ENCODE measurements at regions not wholly inside any gene's neighbourhood (a gene's known extent, or its start where the extent isn't known, plus 50 kb on each side); places are given as distances from the start of the nearest gene placed in this dataset.

DNA sequence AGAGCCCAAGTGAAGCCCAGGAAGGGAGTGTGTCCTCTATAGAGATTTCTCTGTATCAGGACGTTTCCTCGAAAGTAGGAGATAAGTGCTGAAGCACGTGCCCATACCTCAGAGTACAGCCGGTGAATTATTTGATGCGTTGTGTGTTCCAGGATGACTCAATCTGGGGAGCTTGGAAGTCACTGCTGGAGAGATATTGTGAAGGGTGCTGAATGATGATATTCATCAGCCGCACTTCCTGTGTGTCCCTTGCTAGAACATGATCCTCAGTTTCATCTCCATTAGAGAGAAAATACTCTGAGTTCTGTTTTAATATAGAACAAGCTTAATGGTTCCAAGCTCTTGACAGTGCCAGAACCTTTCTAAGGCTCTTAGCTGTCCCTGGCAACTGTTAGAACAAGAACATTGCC is 402.3 kb upstream of the ADAMTSL1 start:
- TF ChIP-seq, protein P1, sequence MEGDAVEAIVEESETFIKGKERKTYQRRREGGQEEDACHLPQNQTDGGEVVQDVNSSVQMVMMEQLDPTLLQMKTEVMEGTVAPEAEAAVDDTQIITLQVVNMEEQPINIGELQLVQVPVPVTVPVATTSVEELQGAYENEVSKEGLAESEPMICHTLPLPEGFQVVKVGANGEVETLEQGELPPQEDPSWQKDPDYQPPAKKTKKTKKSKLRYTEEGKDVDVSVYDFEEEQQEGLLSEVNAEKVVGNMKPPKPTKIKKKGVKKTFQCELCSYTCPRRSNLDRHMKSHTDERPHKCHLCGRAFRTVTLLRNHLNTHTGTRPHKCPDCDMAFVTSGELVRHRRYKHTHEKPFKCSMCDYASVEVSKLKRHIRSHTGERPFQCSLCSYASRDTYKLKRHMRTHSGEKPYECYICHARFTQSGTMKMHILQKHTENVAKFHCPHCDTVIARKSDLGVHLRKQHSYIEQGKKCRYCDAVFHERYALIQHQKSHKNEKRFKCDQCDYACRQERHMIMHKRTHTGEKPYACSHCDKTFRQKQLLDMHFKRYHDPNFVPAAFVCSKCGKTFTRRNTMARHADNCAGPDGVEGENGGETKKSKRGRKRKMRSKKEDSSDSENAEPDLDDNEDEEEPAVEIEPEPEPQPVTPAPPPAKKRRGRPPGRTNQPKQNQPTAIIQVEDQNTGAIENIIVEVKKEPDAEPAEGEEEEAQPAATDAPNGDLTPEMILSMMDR (IDR thresholded peaks at IDR 0.05; ENCODE audit: insufficient read depth, low read depth, low read length, missing control alignments) = no peak
- no peak for DNase-seq (ENCODE audit: low read depth)
- no peak overlapping the region for H3K4me3 ChIP-seq (ENCODE audit: low read depth, low read length)

DNA sequence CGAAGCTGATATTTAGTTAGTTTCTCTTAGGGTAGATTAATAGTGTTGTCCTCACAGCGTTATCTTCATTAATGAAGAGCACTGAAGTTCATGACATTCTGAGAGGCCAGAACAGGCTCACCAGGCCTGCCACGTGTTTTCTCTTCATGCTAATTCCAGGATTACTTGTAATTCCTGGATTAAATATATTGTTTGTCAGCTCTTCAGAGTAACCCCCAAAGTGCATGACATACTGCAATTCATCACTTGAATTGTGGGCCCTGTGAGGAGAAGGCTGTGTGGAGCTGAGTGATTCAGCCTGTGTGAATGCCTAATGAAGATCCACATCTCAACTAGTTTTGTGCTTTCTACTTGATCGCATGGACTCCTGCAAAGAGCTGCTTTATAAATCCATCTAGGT is 401.0 kb upstream of the ADAMTSL1 start:
- no peak for DNase-seq (ENCODE audit: low read depth)

DNA sequence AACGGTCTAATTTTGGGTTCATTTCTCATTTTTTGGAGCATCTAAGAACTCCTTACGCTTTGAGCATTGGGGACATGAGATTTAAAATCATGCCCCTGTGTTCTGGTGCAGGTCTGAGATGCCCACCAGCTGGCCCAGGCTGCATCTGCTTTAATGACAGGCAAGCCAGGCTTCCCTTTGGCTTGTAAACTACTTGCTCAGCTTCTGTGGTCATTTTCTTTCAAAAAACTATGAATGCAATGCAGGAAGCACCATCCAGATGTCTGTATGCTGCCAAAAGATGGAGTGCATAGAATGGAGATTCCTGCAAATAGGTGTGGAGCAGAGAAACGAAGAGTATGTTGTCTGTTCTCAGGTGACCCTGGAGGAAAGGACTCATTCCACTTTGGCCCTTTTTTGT is 399.9 kb upstream of the ADAMTSL1 start:
- no peak for DNase-seq (ENCODE audit: low read depth)
- TF ChIP-seq, protein P1 (IDR thresholded peaks at IDR 0.05; ENCODE audit: insufficient read depth, low read depth, low read length, missing control alignments) = no peak
- no peak overlapping the region for H3K4me3 ChIP-seq (ENCODE audit: low read depth, low read length)

More for the DNA sequence above, 401.0 kb upstream of the ADAMTSL1 start:
- H3K4me3 ChIP-seq (ENCODE audit: low read depth, low read length) = no peak overlapping the region
- TF ChIP-seq, protein P1 (IDR thresholded peaks at IDR 0.05; ENCODE audit: insufficient read depth, low read depth, low read length, missing control alignments) = no peak

DNA sequence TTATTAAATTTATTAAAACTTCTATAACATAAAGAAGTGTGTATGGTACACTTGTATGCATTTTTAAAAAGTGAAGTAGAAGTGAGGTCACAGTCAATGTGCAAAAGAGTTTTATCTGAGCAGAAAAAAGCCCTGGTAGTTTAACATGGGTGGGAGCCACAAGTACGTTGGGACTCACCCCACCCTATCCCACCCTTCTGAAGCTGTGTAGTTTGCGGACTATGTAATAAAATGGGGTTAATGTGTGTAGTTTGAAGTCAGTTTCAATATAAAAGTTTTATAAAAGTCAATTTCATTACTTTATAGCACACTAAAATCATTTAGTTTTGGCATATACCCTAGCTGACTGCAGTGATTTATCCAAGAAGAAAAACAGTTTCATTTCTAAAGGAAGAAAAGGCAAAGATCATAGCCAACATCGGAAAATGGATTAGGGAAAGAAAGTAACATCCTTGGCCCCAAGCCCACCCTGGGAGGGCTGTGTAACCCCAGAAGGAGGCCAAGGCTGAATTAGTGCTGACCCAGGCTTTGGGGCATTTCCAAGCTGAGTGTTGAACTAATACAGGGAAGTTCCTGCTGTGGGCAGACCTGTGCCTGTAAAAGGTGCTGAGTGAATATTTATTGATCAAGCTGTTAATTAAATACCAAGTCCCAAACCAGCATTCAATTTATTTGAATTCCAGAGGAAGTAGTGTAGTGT is 398.6 kb upstream of the ADAMTSL1 start:
- TF ChIP-seq, protein P1 (IDR thresholded peaks at IDR 0.05; ENCODE audit: insufficient read depth, low read depth, low read length, missing control alignments) = no peak
- DNase-seq (ENCODE audit: low read depth) = no peak
- no peak overlapping the region for H3K4me3 ChIP-seq (ENCODE audit: low read depth, low read length)

DNA sequence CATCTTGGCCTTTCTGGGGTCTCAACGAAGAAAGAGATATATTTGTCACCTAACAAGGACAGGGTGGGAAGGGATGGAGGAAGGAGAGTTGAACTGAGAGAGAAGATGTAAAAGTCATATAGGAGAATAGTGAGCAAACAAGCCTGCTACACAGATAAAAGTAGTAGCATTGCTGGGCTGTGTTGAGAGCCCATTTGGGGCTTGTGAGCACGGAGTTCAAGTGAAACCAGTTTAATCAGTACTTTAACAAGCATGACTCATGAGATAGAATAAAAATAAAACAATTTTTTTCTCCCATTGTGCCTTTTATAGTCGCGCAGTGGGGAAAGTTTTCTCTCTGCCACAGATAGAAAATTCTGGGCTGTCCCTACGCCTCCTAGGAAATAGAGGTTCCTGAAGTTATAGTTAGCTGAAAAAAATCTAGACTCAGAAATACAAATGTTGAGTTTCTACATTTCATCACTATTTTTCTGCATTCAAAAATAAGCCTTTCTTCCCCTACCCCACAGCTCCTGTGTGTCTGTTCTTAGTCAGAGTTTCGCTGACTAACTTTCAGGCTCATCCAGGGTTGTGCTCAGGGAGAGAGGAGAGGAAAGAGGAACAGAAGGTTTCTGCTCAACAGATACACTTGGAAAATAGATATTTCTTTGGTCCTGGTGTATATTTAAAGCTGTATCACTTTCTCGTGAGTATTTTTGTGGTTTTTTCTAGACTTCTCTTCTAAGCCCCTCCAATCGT is 395.8 kb upstream of the ADAMTSL1 start:
- no peak overlapping the region for H3K4me3 ChIP-seq (ENCODE audit: low read depth, low read length)
- no peak for DNase-seq (ENCODE audit: low read depth)
- TF ChIP-seq, protein P1 (IDR thresholded peaks at IDR 0.05; ENCODE audit: insufficient read depth, low read depth, low read length, missing control alignments) = no peak

DNA sequence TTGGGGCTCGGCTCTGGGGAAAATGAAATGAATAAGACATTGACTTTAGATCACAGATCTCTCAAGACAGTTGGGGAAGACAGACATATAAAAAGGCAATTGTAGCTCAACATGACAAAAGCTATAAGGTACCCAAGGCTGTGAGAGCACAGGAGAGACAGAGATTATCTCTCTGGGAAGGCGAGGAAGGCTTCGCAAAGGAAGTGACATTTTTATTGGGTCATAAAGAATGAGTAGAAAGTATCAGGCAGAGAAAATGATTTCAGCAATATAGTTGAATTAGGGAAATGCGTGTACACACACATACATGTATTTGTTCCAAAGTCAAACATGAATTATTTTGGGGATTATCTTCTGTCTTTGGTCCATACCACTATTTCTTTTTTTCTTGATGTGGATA is 381.8 kb upstream of the ADAMTSL1 start:
- H3K4me3 ChIP-seq (ENCODE audit: low read depth, low read length) = no peak overlapping the region
- TF ChIP-seq, protein P1 (IDR thresholded peaks at IDR 0.05; ENCODE audit: insufficient read depth, low read depth, low read length, missing control alignments) = no peak
- no peak for DNase-seq (ENCODE audit: low read depth)
